ENCODE measurements at regions not wholly inside any gene's neighbourhood (a gene's known extent, or its start where the extent isn't known, plus 50 kb on each side); places are given as distances from the start of the nearest gene placed in this dataset.

DNA sequence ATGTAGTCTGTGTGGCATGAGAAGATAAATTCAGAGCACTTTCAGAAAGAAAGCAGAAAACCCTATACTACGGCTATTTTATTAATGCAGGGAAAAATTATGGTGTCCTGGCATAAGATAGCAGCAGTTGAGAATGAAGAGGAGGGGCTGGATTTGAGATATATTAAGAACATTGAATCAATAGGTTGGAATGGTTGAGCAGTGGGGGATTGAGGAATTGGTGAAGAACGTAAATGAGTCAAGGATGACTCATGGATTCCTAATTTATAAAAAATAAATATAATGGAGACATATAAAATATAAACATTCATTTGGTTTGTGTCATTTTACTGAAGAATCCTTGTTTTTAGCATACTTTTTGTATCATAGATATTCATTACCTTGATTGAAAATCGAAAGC lies 234.3 kb upstream of the ADAMTS5 start:
- intact Hi-C loops (cut with DNase I; ENCODE audit: low total_unique reads) = no loop called here
- 85 to 94% (median 90%) methylated on average over 3 of the region's 3 CpGs for WGBS, 5 donors

DNA sequence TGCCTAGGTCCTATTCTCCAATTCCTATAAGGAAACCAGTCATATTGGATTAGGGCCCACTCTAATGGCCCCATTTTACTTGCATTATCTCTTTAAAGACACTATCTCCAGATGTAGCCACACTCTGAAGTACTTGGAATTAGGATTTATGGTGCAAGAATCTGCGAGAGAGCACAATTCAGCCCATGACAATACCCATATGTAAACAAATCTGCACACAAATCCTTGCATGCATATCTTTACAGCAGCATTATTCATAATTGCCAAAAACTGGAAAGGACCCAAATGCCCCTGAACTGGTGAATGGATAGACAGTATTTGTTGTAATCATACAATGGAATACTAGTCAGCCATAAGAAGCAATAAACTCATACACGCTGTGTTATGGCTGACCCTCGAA lies 229.8 kb upstream of the ADAMTS5 start:
- WGBS, 5 donors = 82 to 91% (median 84%) methylated on average over 3 of the region's 3 CpGs

More for the DNA sequence above, 234.3 kb upstream of the ADAMTS5 start:
- no peaks in the 10 kb centered on the region for H3K36me3 ChIP-seq
- no peak overlapping the region for H3K4me3 ChIP-seq
- no peaks in the 10 kb centered on the region for H3K9me3 ChIP-seq
- no peak overlapping the region for H3K27ac ChIP-seq
- no peaks in the 10 kb centered on the region for H3K27me3 ChIP-seq
- no peaks in the 10 kb centered on the region for H3K4me1 ChIP-seq
- no peak for TF ChIP-seq EP300 (IDR thresholded peaks at IDR 0.05)
- TF ChIP-seq, protein P1, sequence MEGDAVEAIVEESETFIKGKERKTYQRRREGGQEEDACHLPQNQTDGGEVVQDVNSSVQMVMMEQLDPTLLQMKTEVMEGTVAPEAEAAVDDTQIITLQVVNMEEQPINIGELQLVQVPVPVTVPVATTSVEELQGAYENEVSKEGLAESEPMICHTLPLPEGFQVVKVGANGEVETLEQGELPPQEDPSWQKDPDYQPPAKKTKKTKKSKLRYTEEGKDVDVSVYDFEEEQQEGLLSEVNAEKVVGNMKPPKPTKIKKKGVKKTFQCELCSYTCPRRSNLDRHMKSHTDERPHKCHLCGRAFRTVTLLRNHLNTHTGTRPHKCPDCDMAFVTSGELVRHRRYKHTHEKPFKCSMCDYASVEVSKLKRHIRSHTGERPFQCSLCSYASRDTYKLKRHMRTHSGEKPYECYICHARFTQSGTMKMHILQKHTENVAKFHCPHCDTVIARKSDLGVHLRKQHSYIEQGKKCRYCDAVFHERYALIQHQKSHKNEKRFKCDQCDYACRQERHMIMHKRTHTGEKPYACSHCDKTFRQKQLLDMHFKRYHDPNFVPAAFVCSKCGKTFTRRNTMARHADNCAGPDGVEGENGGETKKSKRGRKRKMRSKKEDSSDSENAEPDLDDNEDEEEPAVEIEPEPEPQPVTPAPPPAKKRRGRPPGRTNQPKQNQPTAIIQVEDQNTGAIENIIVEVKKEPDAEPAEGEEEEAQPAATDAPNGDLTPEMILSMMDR (IDR thresholded peaks at IDR 0.05) = no peak
- no peak for TF ChIP-seq POLR2AphosphoS5 (IDR thresholded peaks at IDR 0.05)
- no peak for TF ChIP-seq POLR2A (IDR thresholded peaks at IDR 0.05)
- DNase-seq = no peak

DNA sequence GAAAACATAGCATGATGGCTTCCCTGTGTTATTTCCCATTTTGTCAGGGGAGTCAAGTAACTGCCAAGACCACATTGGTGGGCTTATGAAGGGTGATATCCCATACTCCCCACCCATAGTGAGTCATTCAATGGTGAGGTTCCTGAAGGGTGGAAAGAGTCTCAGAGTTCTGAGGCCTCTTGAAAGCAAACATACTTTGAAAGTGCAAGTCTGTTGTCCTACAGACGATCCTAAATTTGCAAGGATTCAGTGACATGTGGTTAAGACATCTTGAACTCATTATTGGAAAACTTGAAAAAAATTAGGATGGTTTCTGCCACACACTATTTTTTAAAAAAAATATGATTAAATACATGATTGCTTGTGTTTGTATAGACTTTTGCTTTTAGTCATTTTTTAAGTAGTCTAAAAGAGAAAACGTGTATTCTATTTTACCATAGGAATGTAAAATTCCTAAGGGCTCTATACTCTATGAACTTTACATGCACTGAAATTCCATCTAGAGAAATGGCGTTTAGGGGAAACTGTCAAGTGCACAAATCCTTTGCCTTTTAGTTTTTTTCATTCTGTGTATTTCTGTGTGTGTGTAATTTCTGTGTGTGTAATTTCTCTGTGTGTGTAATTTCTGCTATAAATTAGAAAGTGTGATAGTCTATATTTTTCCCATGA lies 225.5 kb upstream of the ADAMTS5 start:
- no peak overlapping the region for H3K27ac ChIP-seq
- TF ChIP-seq POLR2A (IDR thresholded peaks at IDR 0.05) = no peak
- TF ChIP-seq, protein P1 (IDR thresholded peaks at IDR 0.05) = no peak
- no peaks in the 10 kb centered on the region for H3K36me3 ChIP-seq
- no peaks in the 10 kb centered on the region for H3K27me3 ChIP-seq
- peaks cover 0 to 4% (median 0%) of the 10 kb centered on the region in 4 donors for H3K9me3 ChIP-seq
- H3K4me1 ChIP-seq = no peaks in the 10 kb centered on the region
- intact Hi-C loops (cut with DNase I; ENCODE audit: low total_unique reads) = no loop called here
- peak in 1 of 2 donors; percentile 28 for DNase-seq
- H3K4me3 ChIP-seq = no peak overlapping the region
- WGBS, 5 donors = 56 to 83% (median 80%) methylated on average over 3 of the region's 3 CpGs

More for the DNA sequence above, 229.8 kb upstream of the ADAMTS5 start:
- Histone ChIP-seq H3K4me3 (no peak overlapping the region), H3K27me3 (no peaks in the 10 kb centered on the region), H3K36me3 (no peaks in the 10 kb centered on the region), H3K9me3 (peaks cover 0 to 4% (median 0%) of the 10 kb centered on the region in 4 donors), H3K4me1 (no peaks in the 10 kb centered on the region), H3K27ac (no peak overlapping the region)
- no peak for DNase-seq
- intact Hi-C loops (cut with DNase I; ENCODE audit: low total_unique reads) = no loop called here
- TF ChIP-seq, protein P1 (IDR thresholded peaks at IDR 0.05) = no peak
- TF ChIP-seq POLR2A (IDR thresholded peaks at IDR 0.05) (no peak), EP300 (IDR thresholded peaks at IDR 0.05) (no peak), POLR2AphosphoS5 (IDR thresholded peaks at IDR 0.05) (no peak)

DNA sequence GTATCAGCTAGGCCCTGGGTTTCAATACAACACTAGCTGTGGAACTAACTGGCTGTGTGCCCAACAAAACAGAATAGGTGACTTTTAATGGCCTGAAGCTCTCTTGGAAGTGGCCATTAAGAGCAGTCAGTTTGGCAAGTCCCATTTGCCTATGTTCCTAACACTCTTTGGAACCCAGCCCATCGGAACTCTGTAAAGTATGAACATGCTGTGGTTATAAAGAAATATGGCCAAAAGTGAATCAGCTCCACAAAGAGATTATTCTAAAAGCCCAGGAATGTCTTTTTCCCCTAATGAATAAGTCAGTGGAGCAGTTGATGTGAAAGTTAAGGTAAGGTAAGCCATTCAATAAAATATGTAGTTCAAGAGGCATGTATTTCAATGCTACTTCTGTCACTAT lies 223.7 kb upstream of the ADAMTS5 start:
- peak in 1 of 2 donors; percentile 19 for DNase-seq
- Histone ChIP-seq H3K27me3 (no peaks in the 10 kb centered on the region), H3K4me1 (no peaks in the 10 kb centered on the region), H3K4me3 (no peak overlapping the region), H3K9me3 (peaks cover 0 to 4% (median 0%) of the 10 kb centered on the region in 4 donors), H3K36me3 (no peaks in the 10 kb centered on the region), H3K27ac (no peak overlapping the region)
- TF ChIP-seq, protein P1 (IDR thresholded peaks at IDR 0.05) = no peak
- TF ChIP-seq POLR2A (IDR thresholded peaks at IDR 0.05) (no peak), POLR2AphosphoS5 (IDR thresholded peaks at IDR 0.05) (no peak), EP300 (IDR thresholded peaks at IDR 0.05) (no peak)
- intact Hi-C loops (cut with DNase I; ENCODE audit: low total_unique reads) = no loop called here
- 67 to 94% (median 89%) methylated on average over 1 of the region's 1 CpG for WGBS, 5 donors
